Heart left ventricle (tissue), 16 donors: ENCODE measurements at regions not wholly inside any gene's neighbourhood (a gene's known extent, or its start where the extent isn't known, plus 50 kb on each side); places are given as distances from the start of the nearest gene placed in this dataset.

Experiments used
- ATAC-seq, 4 donors: fragments of 200-7000 bp; cut with Tn5 transposase; one replicate each; pipeline ENCODE4 v1.9.1; 2020 to 2022; ENCODE audit warnings: moderate library complexity in 4 of 4, mild to moderate bottlenecking in 3 of 4, moderate number of reproducible peaks in 1 of 4
- DNase-seq, 5 donors: peaks; one replicate each; pipeline ENCODE4 v3.0.0-alpha.2; 2020
- H3K27ac ChIP-seq, 12 donors: fragments of 200-600 bp; sonication (generic) in 4 of 12; one replicate each; pipeline versions ENCODE4 v1.5.0 to v1.8.0; 2016 to 2022; ENCODE audit warnings: mild to moderate bottlenecking in 2 of 12
- H3K27me3 ChIP-seq, 9 donors: fragments of 200-600 bp; sonication (generic) in 2 of 9; one replicate each; pipeline versions ENCODE4 v1.5.1 to v1.8.0; 2016 to 2022; ENCODE audit warnings: mild to moderate bottlenecking in 3 of 9
- H3K36me3 ChIP-seq, 9 donors: fragments of 200-600 bp; sonication (generic) in 2 of 9; one replicate each; pipeline versions ENCODE4 v1.5.0 to v1.8.0; 2018 to 2022; ENCODE audit warnings: mild to moderate bottlenecking in 2 of 9
- H3K4me1 ChIP-seq, 12 donors: fragments of 200-600 bp; sonication (generic) in 4 of 12; one replicate each; pipeline versions ENCODE4 v1.5.0 to v1.8.0; 2016 to 2022; ENCODE audit warnings: mild to moderate bottlenecking in 3 of 12
- H3K4me3 ChIP-seq, 12 donors: fragments of 200-600 bp; sonication (generic) in 4 of 12; one replicate each; pipeline versions ENCODE4 v1.5.0 to v1.8.0; 2017 to 2022; ENCODE audit warnings: mild to moderate bottlenecking in 9 of 12, moderate library complexity in 4 of 12
- H3K9me3 ChIP-seq, 12 donors: fragments of 200-600 bp; sonication (generic) in 4 of 12; one replicate each; pipeline versions ENCODE4 v1.5.0 to v1.8.0; 2016 to 2022; ENCODE audit warnings: mild to moderate bottlenecking in 1 of 12
- CTCF ChIP-seq, 12 donors: fragments of 200-600 bp; sonication (generic) in 4 of 12; IDR thresholded peaks; one replicate each; pipeline versions ENCODE4 v1.5.0 to v1.8.0; 2018 to 2022; ENCODE audit warnings: antibody characterized with exemption in 12 of 12, mild to moderate bottlenecking in 5 of 12
- POLR2A ChIP-seq, 2 donors: fragments of 450-650 bp; IDR thresholded peaks; one replicate each; pipeline ENCODE4 v1.6.1; 2017; ENCODE audit warnings: antibody characterized with exemption in 2 of 2, mild to moderate bottlenecking in 2 of 2, moderate library complexity in 2 of 2
- WGBS, 4 donors: extraction: QIAGEN DNeasy Blood & Tissue Kit in 2 of 4; methylation state at CpG; one replicate each; pipeline versions ENCODE4 v1.1.5 to v1.1.7; 2013 to 2018; 5-methylcytosine and 5-hydroxymethylcytosine counted together
- intact Hi-C, 10 donors: fragments of 100-400 bp; cut with DNase I; formaldehyde crosslinking; loops; one replicate each; pipeline versions ENCODE4 v1.11.1 to v1.14.2; 2022
- donor health status: ischemic (EF 13 %, LVEDD 7.1; RV severe dilation, severe dysfunction).
- donor health status: healthy with polysubstance abuse.
- donor health status: DM: no; HTN: yes; CAD: no.
- donor health status: DM: no; HTN: no; CAD: no.
- donor health status: ischemic (EF 25% LVEDD 6.9; RV normal size, moderate dysfunction).
- donor health status: ischemic (EF 25% LVEDD 5.7; RV mildly dilated, moderate dysfunction).
- donor health status: healthy.
- donor health status: DM: yes; HTN: yes; CAD: no.
- donor health status: ischemic (EF 35%, LVEDD 5.7; RV mildly dilated, moderate dysfunction).
- donor health status: nonischemic (EF 11% LVEDD 7.7; RV severe dilation, severe dysfunction).
- donor health status: DM: yes; HTN: yes; CAD: no.
- donor health status: PGD.
- donor health status: ischemic (EF 29% LVEDD 5.4; RV normal size, mild dysfunction).
- donor health status: nonischemic (EF 23%, LVEDD 6.1; RV moderate dilation, normal function).

GRCh38 chr7:40965774-40966173 lies 737.1 kb downstream of the INHBA start:
- Histone ChIP-seq H3K36me3 (no peaks in the 10 kb centered on the region), H3K4me3 (no peak overlapping the region), H3K9me3 (no peaks in the 10 kb centered on the region), H3K27ac (no peak overlapping the region), H3K27me3 (no peaks in the 10 kb centered on the region), H3K4me1 (no peaks in the 10 kb centered on the region)
- TF ChIP-seq CTCF (IDR thresholded peaks at IDR 0.05) (no peak), POLR2A (IDR thresholded peaks at IDR 0.05) (no peak)
- ATAC-seq (no peak), DNase-seq (no peak)
- intact Hi-C loops = no loop called here
- WGBS, 4 donors = 97 to 100% (median 98%) methylated on average over 1 of the region's 1 CpG

- H3K4me3 ChIP-seq = no peak overlapping the region
- TF ChIP-seq CTCF (IDR thresholded peaks at IDR 0.05) (no peak), POLR2A (IDR thresholded peaks at IDR 0.05) (no peak)
- H3K4me1 ChIP-seq = no peaks in the 10 kb centered on the region
- H3K9me3 ChIP-seq = no peaks in the 10 kb centered on the region
- 29 to 76% (median 42%) methylated on average over 1 of the region's 1 CpG for WGBS, 4 donors
- ATAC-seq = no peak
- intact Hi-C loops = no loop called here
- no peaks in the 10 kb centered on the region for H3K27me3 ChIP-seq
- H3K27ac ChIP-seq = no peak overlapping the region
- no peaks in the 10 kb centered on the region for H3K36me3 ChIP-seq
- DNase-seq = no peak
Observed at GRCh38 chr7:40965016-40965415, 737.9 kb downstream of the INHBA start.

- no peaks in the 10 kb centered on the region for H3K27me3 ChIP-seq
- TF ChIP-seq POLR2A (IDR thresholded peaks at IDR 0.05) (no peak), CTCF (IDR thresholded peaks at IDR 0.05) (no peak)
- no peak for ATAC-seq
- H3K36me3 ChIP-seq = no peaks in the 10 kb centered on the region
- DNase-seq = no peak
- H3K27ac ChIP-seq = no peak overlapping the region
- no peaks in the 10 kb centered on the region for H3K4me1 ChIP-seq
- intact Hi-C loops = no loop called here
- 76 to 100% (median 86%) methylated on average over 2 of the region's 2 CpGs for WGBS, 4 donors
- H3K9me3 ChIP-seq = no peaks in the 10 kb centered on the region
- H3K4me3 ChIP-seq = no peak overlapping the region
Observed at GRCh38 chr7:40964610-40965009, 738.3 kb downstream of the INHBA start.

- H3K27ac ChIP-seq = no peak overlapping the region
- no peak for TF ChIP-seq POLR2A (IDR thresholded peaks at IDR 0.05)
- no peak for TF ChIP-seq CTCF (IDR thresholded peaks at IDR 0.05)
- WGBS, 4 donors = 89 to 94% (median 91%) methylated on average over 1 of the region's 1 CpG
Observed at GRCh38 chr7:40959955-40960354, 742.9 kb downstream of the INHBA start.

More at GRCh38 chr7:40959955-40960354, 742.9 kb downstream of the INHBA start:
- Histone ChIP-seq H3K4me1 (no peaks in the 10 kb centered on the region), H3K36me3 (no peaks in the 10 kb centered on the region), H3K27me3 (no peaks in the 10 kb centered on the region), H3K4me3 (no peak overlapping the region), H3K9me3 (peaks cover 0 to 3% (median 0%) of the 10 kb centered on the region in 12 donors)
- ATAC-seq (no peak), DNase-seq (no peak)
- intact Hi-C loops = no loop called here
